T47D (cell line): ENCODE measurements at regions not wholly inside any gene's neighbourhood (a gene's known extent, or its start where the extent isn't known, plus 50 kb on each side); places are given as distances from the start of the nearest gene placed in this dataset.

Experiments
- DNase-seq, 2 experiments: peaks; one replicate each; pipeline versions ENCODE4 v3.0.0 to v3.0.0-alpha.2; 2011 to 2012; ENCODE audit warnings: low read depth in 1 of 2, low spot score in 1 of 2
- JUND ChIP-seq: IDR thresholded peaks from 2 replicates; pipeline ENCODE4 v1.6.1; 2012; ENCODE audit warnings: low read depth
- in situ Hi-C: cut with HindIII; loops from 2 replicates; pipeline ENCODE4 v1.10.0; 2016; ENCODE audit warnings: low sequenced_read_pairs, low pct_unique_long_range_greater_than_20kb

GRCh38 chr2:16214391-16214790 lies 274.0 kb downstream of the MYCN start:
- no peak for DNase-seq
- TF ChIP-seq JUND: no peak
- in situ Hi-C loops: no loop called here

DNA sequence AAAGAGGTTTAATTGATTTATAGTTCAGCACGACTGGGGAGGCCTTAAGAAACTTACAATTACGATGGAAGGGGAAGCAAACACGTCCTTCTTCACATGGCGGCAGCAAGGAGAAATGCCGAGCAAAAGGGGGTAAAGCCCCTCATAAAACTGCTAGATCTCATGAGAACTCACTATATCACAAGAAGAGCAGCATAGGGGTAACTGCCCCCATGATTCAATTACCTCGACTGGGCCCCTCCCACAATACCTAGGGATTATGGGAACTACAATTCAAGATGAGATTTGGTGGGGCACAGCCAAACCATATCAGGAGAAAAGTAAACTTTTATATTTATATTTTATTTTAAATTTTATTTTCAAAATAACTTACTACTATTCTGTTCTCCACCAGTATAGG lies 272.0 kb downstream of the MYCN start:
- no peak for TF ChIP-seq JUND
- no peak for DNase-seq
- in situ Hi-C loops: no loop called here

GRCh38 chr2:16211341-16211740 lies 271.0 kb downstream of the MYCN start:
- in situ Hi-C loops: no loop called here
- DNase-seq: no peak
- no peak for TF ChIP-seq JUND

DNA sequence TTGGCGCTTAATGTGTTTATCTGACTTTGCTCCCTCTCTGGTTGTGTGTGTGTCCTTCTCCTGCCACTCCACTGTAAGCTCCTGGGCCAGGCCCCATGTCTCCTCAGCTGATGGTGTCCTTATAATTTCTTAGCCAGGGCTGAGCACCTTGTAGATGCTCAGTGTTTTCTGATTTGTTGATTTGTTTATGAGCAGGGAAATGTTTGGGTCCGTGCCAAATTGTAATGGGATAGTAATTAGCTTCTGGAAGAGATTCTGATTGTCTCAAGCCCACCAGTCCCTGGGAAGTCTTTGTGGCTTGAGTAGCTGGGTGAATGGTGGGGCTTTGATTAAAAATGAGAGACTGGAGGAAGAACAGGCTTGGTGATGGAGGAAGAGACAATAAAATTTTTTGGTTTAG lies 270.5 kb downstream of the MYCN start:
- DNase-seq: no peak
- TF ChIP-seq JUND: no peak
- in situ Hi-C loops: no loop called here

- in situ Hi-C loops: no loop called here
- no peak for TF ChIP-seq JUND
- DNase-seq: no peak
Observed at GRCh38 chr2:16209799-16210198, 269.4 kb downstream of the MYCN start.

- TF ChIP-seq JUND: no peak
- no peak for DNase-seq
- in situ Hi-C loops: no loop called here
Observed at GRCh38 chr2:16208921-16209320, 268.6 kb downstream of the MYCN start.

DNA sequence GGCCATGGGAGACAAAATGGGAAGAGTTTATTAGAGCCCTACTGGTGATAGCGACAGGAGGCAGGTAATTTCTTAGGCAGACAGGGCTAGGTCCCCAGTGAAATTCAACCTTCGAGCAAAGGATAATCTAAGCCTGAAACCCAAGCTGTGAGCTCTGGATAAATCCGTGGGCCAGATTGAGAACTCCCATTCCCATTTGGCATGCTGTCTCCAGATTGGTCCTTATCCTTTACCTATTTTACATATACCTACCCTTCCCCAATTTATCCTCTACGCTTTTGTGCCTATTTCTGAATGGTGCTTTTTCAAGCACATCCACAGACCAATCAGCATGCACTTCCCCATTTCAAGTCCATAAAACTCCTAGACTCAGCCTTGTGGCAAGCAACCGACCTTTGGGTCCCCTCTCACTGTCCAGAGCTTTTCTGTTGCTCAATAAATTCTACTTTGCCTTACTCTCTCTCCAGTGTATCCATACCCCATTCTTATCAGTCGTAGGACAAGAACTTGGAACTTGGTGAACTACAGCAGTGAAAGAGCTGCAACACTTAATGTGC lies 268.0 kb downstream of the MYCN start:
- in situ Hi-C loops: no loop called here
- no peak for DNase-seq
- no peak for TF ChIP-seq JUND

- in situ Hi-C loops: no loop called here
- no peak for TF ChIP-seq JUND
- no peak for DNase-seq
Observed at GRCh38 chr2:16207611-16208010, 267.3 kb downstream of the MYCN start.

- in situ Hi-C loops: no loop called here
- DNase-seq: no peak
- TF ChIP-seq JUND: no peak
Observed at GRCh38 chr2:16207151-16207550, 266.8 kb downstream of the MYCN start.

DNA sequence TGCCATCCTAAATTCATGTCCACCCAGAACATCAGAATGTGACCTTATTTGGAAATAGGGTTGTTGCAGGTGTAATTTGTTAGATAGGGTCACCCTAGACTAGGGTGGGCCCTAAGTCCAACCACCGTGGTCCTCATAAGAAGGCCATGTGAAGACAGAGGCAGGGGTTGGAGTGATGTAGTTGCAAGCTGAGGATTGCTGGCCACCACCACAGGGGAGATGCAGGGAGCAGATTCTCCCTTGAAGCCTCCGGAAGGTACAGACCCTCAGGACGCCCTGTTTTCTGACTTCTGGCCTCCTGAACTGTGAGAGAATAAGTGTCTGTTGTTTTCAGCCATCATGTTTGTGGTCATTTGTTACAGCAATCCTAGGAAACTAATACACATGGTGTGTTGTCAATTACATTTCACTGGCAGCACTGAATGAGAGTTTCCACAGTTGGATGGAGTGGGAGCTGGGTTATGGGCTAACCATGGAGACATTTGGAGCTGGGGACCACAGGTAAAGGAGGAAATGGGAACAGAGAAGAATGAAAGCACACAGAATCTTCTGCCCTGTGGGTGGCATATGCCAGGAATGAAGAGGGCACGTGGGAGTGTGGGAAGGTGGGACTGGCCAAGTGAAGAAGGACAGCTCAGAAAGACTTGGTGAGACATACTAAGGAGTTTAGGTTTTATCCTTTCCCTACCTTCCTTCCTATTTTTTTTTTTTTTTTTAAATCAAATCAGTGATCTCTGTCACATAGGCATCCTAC lies 266.0 kb downstream of the MYCN start:
- no peak for DNase-seq
- in situ Hi-C loops: no loop called here
- no peak for TF ChIP-seq JUND

DNA sequence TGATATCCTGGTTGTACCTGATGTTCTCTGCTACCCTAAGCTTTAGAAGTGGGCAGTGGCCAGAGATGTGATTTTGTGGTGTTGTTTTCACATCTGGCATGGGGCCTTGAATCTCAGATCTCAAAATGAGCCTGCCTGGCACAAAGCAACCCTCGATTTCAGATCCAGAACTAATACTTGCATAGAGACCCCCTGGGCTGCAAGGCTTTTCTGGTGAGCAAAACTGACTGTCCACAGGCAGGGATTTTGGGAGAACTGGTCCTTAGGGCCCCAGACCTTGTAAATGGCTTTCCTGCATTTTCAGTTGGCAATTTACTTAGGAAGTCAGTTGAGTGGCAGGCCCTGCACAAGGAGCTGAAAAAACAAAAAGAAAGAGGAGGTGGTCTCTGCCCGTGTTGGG lies 265.3 kb downstream of the MYCN start:
- in situ Hi-C loops: no loop called here
- no peak for DNase-seq
- TF ChIP-seq JUND: no peak

DNA sequence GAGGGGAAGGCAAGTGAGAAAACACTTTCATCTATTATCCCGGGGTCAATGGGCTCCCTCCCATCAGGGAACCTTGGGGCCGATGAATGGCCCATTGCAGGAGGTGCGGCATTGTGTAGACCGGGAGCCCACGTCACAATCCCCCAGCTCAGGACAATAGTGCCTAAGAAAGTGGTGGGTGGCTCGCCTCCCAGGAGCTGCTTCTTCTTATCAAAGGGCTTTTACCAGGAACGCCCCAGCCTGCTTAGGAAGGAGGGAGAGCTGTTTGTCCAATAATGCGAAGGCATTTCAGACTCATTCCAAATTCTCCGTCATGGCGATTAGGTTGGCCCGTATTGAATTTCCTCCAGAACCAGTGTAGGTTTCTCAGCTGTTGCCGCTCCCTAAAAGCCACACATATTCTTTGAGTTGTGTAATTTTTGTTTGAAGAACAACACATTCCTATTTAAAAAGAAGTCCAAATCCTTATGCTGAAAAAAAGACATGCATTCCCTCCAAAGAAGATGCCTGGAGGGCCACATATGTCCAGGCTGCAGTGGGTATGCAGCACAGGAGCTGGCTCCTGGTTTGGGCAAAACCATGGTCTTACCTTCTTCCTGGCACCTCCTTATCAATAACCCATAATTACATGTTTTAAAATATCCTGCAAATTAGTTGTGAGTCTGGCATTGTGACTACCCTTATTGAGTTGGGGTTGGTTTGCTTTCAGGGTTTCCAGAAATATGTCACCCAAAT lies 264.7 kb downstream of the MYCN start:
- no peak for DNase-seq
- no peak for TF ChIP-seq JUND
- in situ Hi-C loops: no loop called here

DNA sequence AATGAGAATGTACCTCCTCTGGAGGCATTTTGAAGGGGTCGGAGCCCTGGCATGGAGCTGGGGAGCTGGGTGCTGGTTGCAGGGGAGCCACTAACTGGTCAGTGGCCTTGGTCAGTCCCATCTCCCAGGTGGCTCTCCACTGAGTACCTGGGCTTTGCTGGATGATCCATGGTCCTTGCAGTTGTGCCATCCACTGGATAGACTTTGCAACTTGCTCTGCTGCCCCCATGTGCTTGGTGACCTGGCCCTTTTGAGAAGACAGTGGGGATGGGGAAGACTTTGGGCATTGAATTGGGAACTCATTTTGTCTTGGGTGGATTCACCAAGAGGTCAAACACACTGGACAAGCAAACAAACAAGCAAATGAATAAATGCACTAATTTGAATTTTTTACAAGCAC lies 263.9 kb downstream of the MYCN start:
- DNase-seq: no peak
- in situ Hi-C loops: no loop called here
- no peak for TF ChIP-seq JUND
